ENCODE measurements at regions not wholly inside any gene's neighbourhood (a gene's known extent, or its start where the extent isn't known, plus 50 kb on each side); places are given as distances from the start of the nearest gene placed in this dataset.

- H3K36me3 ChIP-seq, result no peaks in the 10 kb centered on the region
- no peak for TF ChIP-seq EP300 (IDR thresholded peaks at IDR 0.05)
- TF ChIP-seq POLR2A (IDR thresholded peaks at IDR 0.05), result no peak
- TF ChIP-seq CTCF (IDR thresholded peaks at IDR 0.05), result no peak
- no peak overlapping the region for H3K27ac ChIP-seq
- no peak for DNase-seq
- intact Hi-C loops (cut with DNase I), result no loop called here
- H3K4me3 ChIP-seq, result no peak overlapping the region
- 96 to 100% (median 98%) methylated on average over 2 of the region's 2 CpGs for WGBS, 3 donors
- H3K9me3 ChIP-seq, result no peaks in the 10 kb centered on the region
- H3K4me1 ChIP-seq (ENCODE audit: insufficient read depth), result no peaks in the 10 kb centered on the region
- H3K27me3 ChIP-seq, result no peaks in the 10 kb centered on the region
Observed at GRCh38 chr13:33767140-33767539, 50.8 kb upstream of the RFC3 start.

All from ovary (tissue), 7 donors.